Spleen (tissue), 11 donors: ENCODE measurements at regions not wholly inside any gene's neighbourhood (a gene's known extent, or its start where the extent isn't known, plus 50 kb on each side); places are given as distances from the start of the nearest gene placed in this dataset.

Experiments
- DNase-seq: peaks from one replicate; pipeline ENCODE4 v3.0.0-alpha.2; 2020
- H3K27ac ChIP-seq, 8 donors: fragments of 200-600 bp; sonication (generic) in 7 of 8; 1 replicate in 4 of 8; 2 replicates in 4 of 8; pipeline versions ENCODE4 v1.5.0 to v1.8.0; 2016 to 2021; ENCODE audit warnings: inconsistent platforms in 4 of 8, mild to moderate bottlenecking in 4 of 8, moderate library complexity in 1 of 8
- H3K27me3 ChIP-seq, 7 donors: fragments of 200-600 bp; sonication (generic) in 6 of 7; replicated peaks in 1 of 7; 1 replicate in 4 of 7; 2 replicates in 3 of 7; pipeline versions ENCODE4 v1.5.0 to v1.8.0; 2016 to 2021; ENCODE audit warnings: inconsistent platforms in 3 of 7, mild to moderate bottlenecking in 1 of 7
- H3K36me3 ChIP-seq, 6 donors: fragments of 200-600 bp; sonication (generic) in 5 of 6; 1 replicate in 4 of 6; 2 replicates in 2 of 6; pipeline versions ENCODE4 v1.5.0 to v1.8.0; 2016 to 2021; ENCODE audit warnings: inconsistent platforms in 2 of 6
- H3K4me1 ChIP-seq, 6 donors: fragments of 200-600 bp; sonication (generic) in 5 of 6; 1 replicate in 3 of 6; 2 replicates in 3 of 6; pipeline versions ENCODE4 v1.5.0 to v1.8.0; 2016 to 2021; ENCODE audit warnings: inconsistent platforms in 3 of 6
- H3K4me3 ChIP-seq, 8 donors: fragments of 200-600 bp; sonication (generic) in 7 of 8; 1 replicate in 4 of 8; 2 replicates in 4 of 8; pipeline versions ENCODE4 v1.5.0 to v1.8.0; 2016 to 2021; ENCODE audit warnings: inconsistent platforms in 4 of 8, mild to moderate bottlenecking in 4 of 8, moderate library complexity in 2 of 8
- H3K9me3 ChIP-seq, 8 donors: fragments of 200-600 bp; sonication (generic) in 7 of 8; 1 replicate in 4 of 8; 2 replicates in 4 of 8; pipeline versions ENCODE4 v1.5.0 to v1.8.0; 2016 to 2021; ENCODE audit warnings: inconsistent platforms in 4 of 8
- POLR2A ChIP-seq, 3 donors: fragments of 450-650 bp; IDR thresholded peaks; one replicate each; pipeline ENCODE4 v1.5.1; 2017; ENCODE audit warnings: antibody characterized with exemption in 3 of 3, mild to moderate bottlenecking in 1 of 3
- POLR2AphosphoS5 ChIP-seq, 3 donors: sonication (generic); formaldehyde crosslinking; IDR thresholded peaks; one replicate each; pipeline ENCODE4 v1.5.1; 2017; ENCODE audit warnings: antibody characterized with exemption in 3 of 3
- WGBS, 5 donors: extraction: QIAGEN DNeasy Blood & Tissue Kit in 3 of 5; methylation state at CpG; one replicate each; pipeline versions ENCODE4 v1.1.5 to v1.1.7; 2013 to 2018; 5-methylcytosine and 5-hydroxymethylcytosine counted together
- intact Hi-C: fragments of 100-400 bp; cut with DNase I; formaldehyde crosslinking; loops from one replicate; pipeline ENCODE4 v1.15.0; 2023; ENCODE audit warnings: low total_unique reads
- TF ChIP-seq, protein P1 (sequence below), 11 experiments: fragments of 200-600 bp in 7 of 11; fragments of 450-650 bp in 4 of 11; sonication (generic) in 4 of 11; IDR thresholded peaks in 8 of 11; conservative IDR thresholded peaks in 3 of 11; 1 replicate in 7 of 11; 2 replicates in 4 of 11; pipeline versions ENCODE4 v1.4.0 to v1.8.0; 2016 to 2021; ENCODE audit warnings: antibody characterized with exemption in 11 of 11, inconsistent platforms in 4 of 11, mild to moderate bottlenecking in 1 of 11
- donor health status: healthy with polysubstance abuse.
- donor health status: DM: no; HTN: no; CAD: no; lungs with moderate emphysema.
- donor health status: DM: no; HTN: no; CAD: no.
- donor health status: Bipolar disorder and iron deficiency.
- donor health status: healthy.
- donor health status: DM: no; HTN: no; CAD: no.
- donor health status: DM: yes; HTN: yes; CAD: no.

DNA sequence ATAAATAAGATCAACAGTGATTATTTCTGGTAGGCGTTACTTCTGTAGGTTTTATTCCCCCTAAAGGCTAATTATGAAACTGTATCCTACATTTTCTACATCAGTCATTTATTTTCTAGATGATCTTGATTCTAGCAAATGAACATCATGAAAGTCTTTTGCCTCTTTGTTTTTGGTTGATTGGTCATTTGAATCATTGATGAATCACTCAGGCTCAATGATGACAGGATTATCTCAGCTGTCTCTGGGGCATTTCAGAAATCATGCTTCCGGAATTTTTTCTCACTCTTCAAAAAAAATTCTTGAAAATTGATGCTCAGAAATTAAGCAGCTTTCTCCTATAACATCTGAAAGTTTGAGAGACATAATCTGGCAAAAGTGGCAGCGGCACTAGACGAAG lies 298.9 kb upstream of the TCF4 start:
- peaks cover 0 to 19% (median 16%) of the 10 kb centered on the region in 8 donors for H3K9me3 ChIP-seq
- no peak overlapping the region for H3K4me3 ChIP-seq
- no peak overlapping the region for H3K27ac ChIP-seq
- no peaks in the 10 kb centered on the region for H3K27me3 ChIP-seq
- H3K36me3 ChIP-seq = no peaks in the 10 kb centered on the region
- 86 to 94% (median 92%) methylated on average over 4 of the region's 4 CpGs for WGBS, 5 donors
- TF ChIP-seq, protein P1, sequence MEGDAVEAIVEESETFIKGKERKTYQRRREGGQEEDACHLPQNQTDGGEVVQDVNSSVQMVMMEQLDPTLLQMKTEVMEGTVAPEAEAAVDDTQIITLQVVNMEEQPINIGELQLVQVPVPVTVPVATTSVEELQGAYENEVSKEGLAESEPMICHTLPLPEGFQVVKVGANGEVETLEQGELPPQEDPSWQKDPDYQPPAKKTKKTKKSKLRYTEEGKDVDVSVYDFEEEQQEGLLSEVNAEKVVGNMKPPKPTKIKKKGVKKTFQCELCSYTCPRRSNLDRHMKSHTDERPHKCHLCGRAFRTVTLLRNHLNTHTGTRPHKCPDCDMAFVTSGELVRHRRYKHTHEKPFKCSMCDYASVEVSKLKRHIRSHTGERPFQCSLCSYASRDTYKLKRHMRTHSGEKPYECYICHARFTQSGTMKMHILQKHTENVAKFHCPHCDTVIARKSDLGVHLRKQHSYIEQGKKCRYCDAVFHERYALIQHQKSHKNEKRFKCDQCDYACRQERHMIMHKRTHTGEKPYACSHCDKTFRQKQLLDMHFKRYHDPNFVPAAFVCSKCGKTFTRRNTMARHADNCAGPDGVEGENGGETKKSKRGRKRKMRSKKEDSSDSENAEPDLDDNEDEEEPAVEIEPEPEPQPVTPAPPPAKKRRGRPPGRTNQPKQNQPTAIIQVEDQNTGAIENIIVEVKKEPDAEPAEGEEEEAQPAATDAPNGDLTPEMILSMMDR (IDR thresholded peaks at IDR 0.05 in 8 of 11, conservative IDR thresholded peaks at IDR 0.05 in 3 of 11) = no peak
- TF ChIP-seq POLR2AphosphoS5 (IDR thresholded peaks at IDR 0.05) = no peak
- no peak for TF ChIP-seq POLR2A (IDR thresholded peaks at IDR 0.05)
- DNase-seq = no peak
- no peaks in the 10 kb centered on the region for H3K4me1 ChIP-seq
- intact Hi-C loops = no loop called here

DNA sequence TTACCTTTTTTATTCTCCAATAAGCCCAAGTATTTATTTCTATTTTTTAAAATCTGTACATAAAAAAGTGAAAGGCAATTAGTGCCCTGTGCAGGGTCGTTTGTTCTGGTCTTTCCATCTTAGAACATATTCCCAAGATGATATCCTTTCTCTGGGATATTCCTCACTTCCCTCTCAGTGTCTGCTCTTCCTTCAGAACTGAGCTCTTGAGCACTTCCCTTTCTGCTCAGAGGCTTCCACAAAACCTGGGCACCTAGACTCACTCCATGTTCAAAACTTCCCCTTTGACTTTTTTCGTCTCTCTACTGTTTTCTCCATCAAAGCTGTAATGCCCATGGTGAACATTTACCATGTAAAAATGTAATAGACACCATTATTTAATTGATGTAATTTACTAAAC lies 296.5 kb upstream of the TCF4 start:
- WGBS, 5 donors = 30 to 53% (median 36%) methylated on average over 2 of the region's 2 CpGs
- intact Hi-C loops = no loop called here
- H3K36me3 ChIP-seq = no peaks in the 10 kb centered on the region

DNA sequence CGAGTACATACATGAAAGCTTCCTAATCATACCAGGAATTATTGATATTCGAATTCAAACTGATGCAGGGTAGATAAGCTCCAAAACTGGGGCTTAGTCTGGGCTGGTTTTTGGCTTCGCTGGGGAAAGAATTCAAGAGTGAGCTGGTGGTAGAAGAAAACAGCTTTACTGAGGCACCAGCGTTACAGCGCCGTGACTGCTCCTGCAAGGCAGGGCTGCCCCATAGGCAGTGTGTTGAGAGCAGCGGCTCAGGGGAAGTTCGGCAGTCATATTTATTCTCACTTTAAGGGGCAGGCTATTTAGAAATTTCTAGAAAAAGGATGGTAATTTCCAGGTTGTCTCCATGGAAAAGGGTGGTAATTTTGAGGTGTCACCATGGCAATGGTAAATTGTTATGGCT lies 292.6 kb upstream of the TCF4 start:
- no peak overlapping the region for H3K27ac ChIP-seq
- H3K36me3 ChIP-seq = no peaks in the 10 kb centered on the region
- TF ChIP-seq POLR2A (IDR thresholded peaks at IDR 0.05) = no peak
- TF ChIP-seq, protein P1 (IDR thresholded peaks at IDR 0.05 in 8 of 11, conservative IDR thresholded peaks at IDR 0.05 in 3 of 11) = no peak
- no peak for TF ChIP-seq POLR2AphosphoS5 (IDR thresholded peaks at IDR 0.05)
- H3K27me3 ChIP-seq = no peaks in the 10 kb centered on the region
- H3K4me1 ChIP-seq = peaks cover 0 to 2% (median 0%) of the 10 kb centered on the region in 6 donors
- no peak overlapping the region for H3K4me3 ChIP-seq
- WGBS, 5 donors = 89 to 95% (median 92%) methylated on average over 8 of the region's 8 CpGs
- no peak for DNase-seq
- peaks cover 0 to 2% (median 0%) of the 10 kb centered on the region in 8 donors for H3K9me3 ChIP-seq
- intact Hi-C loops = no loop called here

More for the DNA sequence above, 296.5 kb upstream of the TCF4 start:
- Histone ChIP-seq H3K4me3 (no peak overlapping the region), H3K4me1 (no peaks in the 10 kb centered on the region), H3K27me3 (no peaks in the 10 kb centered on the region), H3K9me3 (peaks cover 0 to 19% (median 16%) of the 10 kb centered on the region in 8 donors), H3K27ac (no peak overlapping the region)
- TF ChIP-seq POLR2AphosphoS5 (IDR thresholded peaks at IDR 0.05) (no peak), POLR2A (IDR thresholded peaks at IDR 0.05) (no peak)
- TF ChIP-seq, protein P1 (IDR thresholded peaks at IDR 0.05 in 8 of 11, conservative IDR thresholded peaks at IDR 0.05 in 3 of 11) = no peak
- no peak for DNase-seq

DNA sequence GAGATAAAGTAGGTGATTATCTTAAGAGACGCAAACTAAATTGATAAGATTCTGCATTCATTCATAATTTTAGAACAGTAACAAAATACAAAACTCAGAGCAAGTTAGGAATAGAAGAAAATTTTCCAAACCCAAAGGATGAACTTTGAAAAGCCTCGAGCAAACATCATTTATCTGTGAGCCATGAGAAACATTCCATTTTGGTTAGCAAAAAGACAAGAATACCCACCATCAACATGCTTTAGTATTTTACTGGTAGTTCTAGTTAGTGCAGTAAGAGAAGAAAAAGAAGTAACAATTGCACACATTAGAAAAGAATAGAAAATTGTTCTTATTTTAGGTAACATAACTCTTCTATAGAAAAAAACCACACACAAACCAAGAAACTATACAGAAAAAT lies 291.3 kb upstream of the TCF4 start:
- Histone ChIP-seq H3K4me1 (peaks cover 0 to 8% (median 0%) of the 10 kb centered on the region in 6 donors), H3K27ac (no peak overlapping the region), H3K36me3 (no peaks in the 10 kb centered on the region), H3K9me3 (no peaks in the 10 kb centered on the region), H3K27me3 (no peaks in the 10 kb centered on the region), H3K4me3 (no peak overlapping the region)
- TF ChIP-seq POLR2AphosphoS5 (IDR thresholded peaks at IDR 0.05) (no peak), POLR2A (IDR thresholded peaks at IDR 0.05) (no peak)
- TF ChIP-seq, protein P1 (IDR thresholded peaks at IDR 0.05 in 8 of 11, conservative IDR thresholded peaks at IDR 0.05 in 3 of 11) = no peak
- 87 to 97% (median 90%) methylated on average over 2 of the region's 2 CpGs for WGBS, 5 donors
- no peak for DNase-seq
- intact Hi-C loops = no loop called here
